Loucy (cell line): ENCODE measurements at regions not wholly inside any gene's neighbourhood (a gene's known extent, or its start where the extent isn't known, plus 50 kb on each side); places are given as distances from the start of the nearest gene placed in this dataset.

Source experiments
- H2AFZ ChIP-seq: fragments of 200-600 bp; sonication (generic); 2 replicates; pipeline ENCODE4 v1.6.0; 2016; ENCODE audit warnings: antibody characterized with exemption, mild to moderate bottlenecking, low read length, moderate library complexity
- H3F3A ChIP-seq: fragments of 200-600 bp; 2 replicates; pipeline ENCODE4 v1.6.0; 2016; ENCODE audit warnings: antibody characterized with exemption, low read depth, mild to moderate bottlenecking
- H3K27me3 ChIP-seq: fragments of 200-600 bp; sonication (generic); 2 replicates; pipeline ENCODE4 v1.6.1; 2014; ENCODE audit warnings: low read length, mild to moderate bottlenecking; ENCODE audit not compliant: insufficient read depth, poor library complexity, severe bottlenecking
- H3K36me3 ChIP-seq: fragments of 200-600 bp; sonication (generic); 2 replicates; pipeline ENCODE4 v1.6.1; 2016; ENCODE audit warnings: low read length; ENCODE audit not compliant: insufficient read depth
- H3K4me1 ChIP-seq: fragments of 200-600 bp; sonication (generic); 2 replicates; pipeline ENCODE4 v1.5.1; 2014; ENCODE audit warnings: low read length, mild to moderate bottlenecking; ENCODE audit not compliant: insufficient read depth, poor library complexity, severe bottlenecking
- H3K4me2 ChIP-seq: fragments of 200-600 bp; sonication (generic); 2 replicates; pipeline ENCODE4 v1.6.0; 2014; ENCODE audit warnings: antibody characterized with exemption, low read length, low read depth, mild to moderate bottlenecking; ENCODE audit not compliant: poor library complexity, severe bottlenecking
- H3K4me3 ChIP-seq: fragments of 200-600 bp; sonication (generic); 2 replicates; pipeline ENCODE4 v1.5.1; 2014; ENCODE audit warnings: low read length, mild to moderate bottlenecking, mixed read lengths; ENCODE audit not compliant: poor library complexity, severe bottlenecking
- H3K79me2 ChIP-seq: fragments of 200-600 bp; sonication (generic); 2 replicates; pipeline ENCODE4 v1.6.1; 2014; ENCODE audit warnings: low read length; ENCODE audit not compliant: insufficient read depth
- H3K9ac ChIP-seq: fragments of 200-600 bp; sonication (generic); 2 replicates; pipeline ENCODE4 v1.6.0; 2014; ENCODE audit warnings: mild to moderate bottlenecking, low read depth, low read length, moderate library complexity; ENCODE audit not compliant: poor library complexity, severe bottlenecking
- H3K9me2 ChIP-seq: fragments of 200-600 bp; sonication (generic); replicated peaks from 2 replicates; pipeline ENCODE4 v1.6.1; 2016; ENCODE audit warnings: low read depth, low read length, mixed read lengths
- H3K9me3 ChIP-seq: fragments of 200-600 bp; sonication (generic); 2 replicates; pipeline ENCODE4 v1.6.1; 2014; ENCODE audit warnings: mild to moderate bottlenecking, antibody characterized with exemption, low read length, low read depth; ENCODE audit not compliant: insufficient read depth
- H4K20me1 ChIP-seq: fragments of 200-600 bp; sonication (generic); 2 replicates; pipeline ENCODE4 v1.6.0; 2014; ENCODE audit warnings: antibody characterized with exemption, low read length, mild to moderate bottlenecking; ENCODE audit not compliant: insufficient read depth, poor library complexity, severe bottlenecking
- CTCF ChIP-seq: fragments of 200-600 bp; sonication (generic); conservative IDR thresholded peaks from 2 replicates; pipeline ENCODE4 v1.5.1; 2014; ENCODE audit warnings: mild to moderate bottlenecking, antibody characterized with exemption, low read length
- EZH2phosphoT487 ChIP-seq: fragments of 200-600 bp; IDR thresholded peaks from 2 replicates; pipeline ENCODE4 v1.6.1; 2018; ENCODE audit warnings: antibody characterized with exemption, mild to moderate bottlenecking, moderate library complexity, borderline replicate concordance

DNA sequence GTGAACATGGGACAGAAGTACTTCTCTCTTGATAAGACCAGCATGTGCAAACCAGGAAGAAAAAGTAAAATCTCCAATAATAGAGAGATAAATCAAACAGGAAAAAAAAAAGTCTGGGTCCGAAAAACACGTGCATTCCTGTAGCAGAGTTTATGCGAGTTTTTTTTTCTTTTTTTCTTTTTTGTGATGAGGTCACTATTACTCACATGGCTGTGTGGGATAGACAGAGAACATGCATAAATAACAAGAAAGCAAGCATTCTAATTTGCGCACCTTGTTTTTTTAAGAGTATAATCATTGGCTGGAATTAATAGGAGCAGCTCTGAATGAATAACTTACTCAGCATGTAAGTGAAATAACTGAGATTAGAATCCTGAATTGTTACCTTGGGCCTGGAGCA, 91.9 kb upstream of the CPM start:
- Histone ChIP-seq H2AFZ (no peak overlapping the region), H3K36me3 (no peaks in the 10 kb centered on the region), H3K9ac (no peak overlapping the region), H3K4me2 (no peak overlapping the region), H3K79me2 (no peaks in the 10 kb centered on the region), H3K4me3 (no peak overlapping the region), H3K9me3 (no peaks in the 10 kb centered on the region), H4K20me1 (no peaks in the 10 kb centered on the region), H3K27me3 (no peaks in the 10 kb centered on the region), H3F3A (no peaks in the 10 kb centered on the region), H3K9me2 (no peaks in the 10 kb centered on the region), H3K4me1 (no peaks in the 10 kb centered on the region)
- TF ChIP-seq EZH2phosphoT487 (no peak), CTCF (no peak)

GRCh38 chr12:69026336-69026735, 93.4 kb upstream of the CPM start:
- no peaks in the 10 kb centered on the region for H3K36me3 ChIP-seq
- no peaks in the 10 kb centered on the region for H3K79me2 ChIP-seq
- H3K4me3 ChIP-seq = no peak overlapping the region
- H3K9ac ChIP-seq = no peak overlapping the region
- no peaks in the 10 kb centered on the region for H3K9me2 ChIP-seq
- no peak overlapping the region for H2AFZ ChIP-seq
- H3F3A ChIP-seq = no peaks in the 10 kb centered on the region
- no peak for TF ChIP-seq CTCF
- no peak for TF ChIP-seq EZH2phosphoT487
- H3K4me1 ChIP-seq = no peaks in the 10 kb centered on the region
- H3K9me3 ChIP-seq = no peaks in the 10 kb centered on the region
- no peak overlapping the region for H3K4me2 ChIP-seq
- no peaks in the 10 kb centered on the region for H4K20me1 ChIP-seq
- H3K27me3 ChIP-seq = no peaks in the 10 kb centered on the region

DNA sequence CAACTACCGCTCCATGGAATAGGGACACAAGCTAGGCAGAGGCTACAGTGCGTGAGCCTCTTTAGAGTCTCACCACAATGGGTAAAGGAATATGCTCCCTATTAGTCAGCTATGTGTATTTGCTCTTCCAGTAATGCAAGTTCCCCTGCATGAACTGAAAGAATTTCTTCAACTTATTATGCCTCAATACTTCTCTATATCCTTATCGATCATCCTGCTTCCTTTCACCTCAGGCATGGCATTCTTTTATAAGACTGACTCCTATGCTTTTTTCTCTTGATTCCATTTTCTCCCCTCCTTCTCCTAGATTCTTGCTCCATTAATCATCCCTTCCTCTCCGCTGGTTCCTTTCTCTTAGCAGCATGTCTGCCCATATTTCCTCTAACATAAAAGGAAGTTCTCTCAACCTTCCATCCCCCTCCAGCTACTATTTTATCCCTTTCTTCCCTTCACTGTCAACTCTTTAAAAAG, 94.5 kb upstream of the CPM start:
- no peak overlapping the region for H3K4me3 ChIP-seq

More for the DNA sequence above, 94.5 kb upstream of the CPM start:
- no peaks in the 10 kb centered on the region for H4K20me1 ChIP-seq
- H2AFZ ChIP-seq = no peak overlapping the region
- H3K9ac ChIP-seq = no peak overlapping the region
- no peaks in the 10 kb centered on the region for H3F3A ChIP-seq
- H3K9me3 ChIP-seq = no peaks in the 10 kb centered on the region
- H3K79me2 ChIP-seq = no peaks in the 10 kb centered on the region
- H3K36me3 ChIP-seq = no peaks in the 10 kb centered on the region
- no peaks in the 10 kb centered on the region for H3K9me2 ChIP-seq
- TF ChIP-seq CTCF (no peak), EZH2phosphoT487 (no peak)
- H3K27me3 ChIP-seq = no peaks in the 10 kb centered on the region
- no peak overlapping the region for H3K4me2 ChIP-seq
- no peaks in the 10 kb centered on the region for H3K4me1 ChIP-seq
